Esophagus squamous epithelium (tissue), 5 donors: ENCODE measurements at regions not wholly inside any gene's neighbourhood (a gene's known extent, or its start where the extent isn't known, plus 50 kb on each side); places are given as distances from the start of the nearest gene placed in this dataset.

ENCODE experiments used
- DNase-seq: peaks from one replicate; lab custom pipeline; 2025; lab: John Stamatoyannopoulos, UW
- H3K27ac ChIP-seq, 4 donors: fragments of 200-600 bp; sonication (generic); one replicate each; pipeline ENCODE4 v1.5.1; 2016 to 2019; ENCODE audit warnings: mild to moderate bottlenecking in 1 of 4
- H3K27me3 ChIP-seq, 4 donors: fragments of 200-600 bp; sonication (generic); 1 replicate in 3 of 4; 2 replicates in 1 of 4; pipeline versions ENCODE4 v1.5.1 to v1.6.0; 2017 to 2021; ENCODE audit warnings: antibody characterized with exemption in 1 of 4
- H3K36me3 ChIP-seq, 3 donors: fragments of 200-600 bp; sonication (generic); one replicate each; pipeline ENCODE4 v1.5.1; 2016 to 2019
- H3K4me1 ChIP-seq, 3 donors: fragments of 200-600 bp; sonication (generic); one replicate each; pipeline ENCODE4 v1.5.1; 2017 to 2019
- H3K4me3 ChIP-seq, 4 donors: fragments of 200-600 bp; sonication (generic); 1 replicate in 3 of 4; 2 replicates in 1 of 4; pipeline ENCODE4 v1.5.1; 2016 to 2019; ENCODE audit warnings: mild to moderate bottlenecking in 2 of 4, moderate library complexity in 1 of 4
- H3K9me3 ChIP-seq, 3 donors: fragments of 200-600 bp; sonication (generic); one replicate each; pipeline ENCODE4 v1.5.1; 2016 to 2019
- CTCF ChIP-seq, 6 experiments: fragments of 450-650 bp in 4 of 6; fragments of 200-600 bp in 2 of 6; sonication (generic) in 2 of 6; IDR thresholded peaks; one replicate each; pipeline ENCODE4 v1.5.1; 2016 to 2019; ENCODE audit warnings: antibody characterized with exemption in 6 of 6, mild to moderate bottlenecking in 4 of 6, moderate library complexity in 4 of 6
- POLR2A ChIP-seq, 4 donors: fragments of 450-650 bp; IDR thresholded peaks; one replicate each; pipeline ENCODE4 v1.6.1; 2017; ENCODE audit warnings: antibody characterized with exemption in 4 of 4, mild to moderate bottlenecking in 4 of 4, moderate library complexity in 3 of 4
- WGBS, 2 donors: methylation state at CpG; one replicate each; pipeline ENCODE4 v1.1.5; 2018; 5-methylcytosine and 5-hydroxymethylcytosine counted together
- intact Hi-C: fragments of 100-400 bp; cut with DNase I; formaldehyde crosslinking; loops from one replicate; pipeline ENCODE4 v1.15.0; 2022
- donor health status: DM: yes; HTN: yes; CAD: no.

- H3K4me3 ChIP-seq: no peak overlapping the region
- no peak for TF ChIP-seq POLR2A (IDR thresholded peaks at IDR 0.05)
- no peak for TF ChIP-seq CTCF (IDR thresholded peaks at IDR 0.05)
- H3K36me3 ChIP-seq: no peaks in the 10 kb centered on the region
- H3K27me3 ChIP-seq: no peaks in the 10 kb centered on the region
- WGBS, 2 donors: 51 to 53% methylated on average over 3 of the region's 3 CpGs
- no peaks in the 10 kb centered on the region for H3K4me1 ChIP-seq
- H3K9me3 ChIP-seq: no peaks in the 10 kb centered on the region
- H3K27ac ChIP-seq: no peak overlapping the region
- intact Hi-C loops: no loop called here
- DNase-seq: no peak
Measured at GRCh38 chr6:21707524-21708319, 114.2 kb downstream of the SOX4 start.

- H3K36me3 ChIP-seq: no peaks in the 10 kb centered on the region
- no peak overlapping the region for H3K4me3 ChIP-seq
- H3K9me3 ChIP-seq: no peaks in the 10 kb centered on the region
- H3K27me3 ChIP-seq: no peaks in the 10 kb centered on the region
- TF ChIP-seq POLR2A (IDR thresholded peaks at IDR 0.05) (no peak), CTCF (IDR thresholded peaks at IDR 0.05) (no peak)
- no peak overlapping the region for H3K27ac ChIP-seq
- no peaks in the 10 kb centered on the region for H3K4me1 ChIP-seq
- no peak for DNase-seq
- intact Hi-C loops: no loop called here
Measured at GRCh38 chr6:21708320-21708580, 114.7 kb downstream of the SOX4 start.

- Histone ChIP-seq H3K4me3 (no peak overlapping the region), H3K36me3 (no peaks in the 10 kb centered on the region), H3K27me3 (no peaks in the 10 kb centered on the region), H3K9me3 (no peaks in the 10 kb centered on the region), H3K27ac (no peak overlapping the region), H3K4me1 (no peaks in the 10 kb centered on the region)
- DNase-seq: no peak
- no peak for TF ChIP-seq POLR2A (IDR thresholded peaks at IDR 0.05)
- TF ChIP-seq CTCF (IDR thresholded peaks at IDR 0.05): no peak
- 79 to 81% methylated on average over 1 of the region's 1 CpG for WGBS, 2 donors
- intact Hi-C loops: no loop called here
Measured at GRCh38 chr6:21710216-21710615, 116.7 kb downstream of the SOX4 start.

GRCh38 chr6:21710908-21711627, 117.5 kb downstream of the SOX4 start:
- H3K27me3 ChIP-seq: no peaks in the 10 kb centered on the region
- no peaks in the 10 kb centered on the region for H3K36me3 ChIP-seq
- H3K27ac ChIP-seq: no peak overlapping the region
- no peak for TF ChIP-seq CTCF (IDR thresholded peaks at IDR 0.05)
- TF ChIP-seq POLR2A (IDR thresholded peaks at IDR 0.05): no peak
- H3K4me3 ChIP-seq: no peak overlapping the region
- WGBS, 2 donors: 71 to 73% methylated on average over 7 of the region's 7 CpGs
- no peak for DNase-seq
- H3K4me1 ChIP-seq: no peaks in the 10 kb centered on the region
- no peaks in the 10 kb centered on the region for H3K9me3 ChIP-seq
- intact Hi-C loops: no loop called here

GRCh38 chr6:21712213-21712612, 118.7 kb downstream of the SOX4 start:
- WGBS, 2 donors: 68 to 78% methylated on average over 4 of the region's 4 CpGs
- DNase-seq: no peak

More at GRCh38 chr6:21712213-21712612, 118.7 kb downstream of the SOX4 start:
- intact Hi-C loops: no loop called here
- no peaks in the 10 kb centered on the region for H3K36me3 ChIP-seq
- TF ChIP-seq POLR2A (IDR thresholded peaks at IDR 0.05) (no peak), CTCF (IDR thresholded peaks at IDR 0.05) (no peak)
- H3K27me3 ChIP-seq: no peaks in the 10 kb centered on the region
- no peaks in the 10 kb centered on the region for H3K9me3 ChIP-seq
- H3K27ac ChIP-seq: no peak overlapping the region
- H3K4me3 ChIP-seq: no peak overlapping the region
- no peaks in the 10 kb centered on the region for H3K4me1 ChIP-seq
